ENCODE measurements at regions not wholly inside any gene's neighbourhood (a gene's known extent, or its start where the extent isn't known, plus 50 kb on each side); places are given as distances from the start of the nearest gene placed in this dataset.
"Not testable (repeated sequence)": the region's sequence is repeated elsewhere in the genome, so short reads cannot be mapped to it uniquely, and the experiment has no call there.

GRCh38 chr2:87189214-87189613, 167.6 kb upstream of the PLGLB1 start:
- ATAC-seq (ENCODE audit: insufficient read depth, low FRiP score); DNase-seq; H3K27ac ChIP-seq (ENCODE audit: low read depth in 1 of 2, low read length in 1 of 2); H3K36me3 ChIP-seq (ENCODE audit: control insufficient read depth in 4 of 4, insufficient read depth in 4 of 4, low read length in 4 of 4); H3K9ac ChIP-seq (ENCODE audit: insufficient read depth in 1 of 2, low read length in 2 of 2); H3K4me1 ChIP-seq (ENCODE audit: control insufficient read depth in 5 of 5, insufficient read depth in 5 of 5, low read length in 5 of 5); H3K27me3 ChIP-seq (ENCODE audit: control insufficient read depth in 3 of 3, insufficient read depth in 3 of 3, low read length in 2 of 3); H3K9me3 ChIP-seq (ENCODE audit: control insufficient read depth in 4 of 4, insufficient read depth in 3 of 4, low read length in 3 of 4); H3K4me3 ChIP-seq: not testable (repeated sequence)
- 86 to 100% methylated on average over 1 of the region's 3 CpGs for WGBS, 2 donors

GRCh38 chr2:87193336-87193735, 171.7 kb upstream of the PLGLB1 start:
- not testable (repeated sequence) for H3K27ac ChIP-seq (ENCODE audit: low read depth in 1 of 2, low read length in 1 of 2); ATAC-seq (ENCODE audit: insufficient read depth, low FRiP score); H3K9me3 ChIP-seq (ENCODE audit: control insufficient read depth in 4 of 4, insufficient read depth in 3 of 4, low read length in 3 of 4); DNase-seq; H3K4me1 ChIP-seq (ENCODE audit: control insufficient read depth in 5 of 5, insufficient read depth in 5 of 5, low read length in 5 of 5); H3K9ac ChIP-seq (ENCODE audit: insufficient read depth in 1 of 2, low read length in 2 of 2); H3K27me3 ChIP-seq (ENCODE audit: control insufficient read depth in 3 of 3, insufficient read depth in 3 of 3, low read length in 2 of 3); H3K36me3 ChIP-seq (ENCODE audit: control insufficient read depth in 4 of 4, insufficient read depth in 4 of 4, low read length in 4 of 4); H3K4me3 ChIP-seq
- WGBS, 2 donors, result 61 to 84% methylated on average over 1 to 2 of the region's 7 CpGs

- 73 to 95% methylated on average over 1 of the region's 2 CpGs for WGBS, 2 donors
- H3K4me1 ChIP-seq (ENCODE audit: control insufficient read depth in 5 of 5, insufficient read depth in 5 of 5, low read length in 5 of 5); H3K9me3 ChIP-seq (ENCODE audit: control insufficient read depth in 4 of 4, insufficient read depth in 3 of 4, low read length in 3 of 4); H3K4me3 ChIP-seq; H3K9ac ChIP-seq (ENCODE audit: insufficient read depth in 1 of 2, low read length in 2 of 2); DNase-seq; ATAC-seq (ENCODE audit: insufficient read depth, low FRiP score); H3K27me3 ChIP-seq (ENCODE audit: control insufficient read depth in 3 of 3, insufficient read depth in 3 of 3, low read length in 2 of 3); H3K36me3 ChIP-seq (ENCODE audit: control insufficient read depth in 4 of 4, insufficient read depth in 4 of 4, low read length in 4 of 4); H3K27ac ChIP-seq (ENCODE audit: low read depth in 1 of 2, low read length in 1 of 2): not testable (repeated sequence)
These were observed 172.8 kb upstream of the PLGLB1 start for GRCh38 chr2:87194254-87194999.

GRCh38 chr2:87196720-87197388, 175.2 kb upstream of the PLGLB1 start:
- not testable (repeated sequence) for H3K9me3 ChIP-seq (ENCODE audit: control insufficient read depth in 4 of 4, insufficient read depth in 3 of 4, low read length in 3 of 4); ATAC-seq (ENCODE audit: insufficient read depth, low FRiP score); H3K9ac ChIP-seq (ENCODE audit: insufficient read depth in 1 of 2, low read length in 2 of 2); H3K36me3 ChIP-seq (ENCODE audit: control insufficient read depth in 4 of 4, insufficient read depth in 4 of 4, low read length in 4 of 4); H3K27ac ChIP-seq (ENCODE audit: low read depth in 1 of 2, low read length in 1 of 2); H3K27me3 ChIP-seq (ENCODE audit: control insufficient read depth in 3 of 3, insufficient read depth in 3 of 3, low read length in 2 of 3); DNase-seq; H3K4me3 ChIP-seq; H3K4me1 ChIP-seq (ENCODE audit: control insufficient read depth in 5 of 5, insufficient read depth in 5 of 5, low read length in 5 of 5)
- WGBS, 2 donors, result 94 to 100% methylated on average over 1 to 2 of the region's 3 CpGs

GRCh38 chr2:87198422-87198821, 176.8 kb upstream of the PLGLB1 start:
- not testable (repeated sequence) for ATAC-seq (ENCODE audit: insufficient read depth, low FRiP score)

GRCh38 chr2:87199228-87199627, 177.6 kb upstream of the PLGLB1 start:
- not testable (repeated sequence) for H3K4me1 ChIP-seq (ENCODE audit: control insufficient read depth in 5 of 5, insufficient read depth in 5 of 5, low read length in 5 of 5); DNase-seq; H3K27ac ChIP-seq (ENCODE audit: low read depth in 1 of 2, low read length in 1 of 2); H3K27me3 ChIP-seq (ENCODE audit: control insufficient read depth in 3 of 3, insufficient read depth in 3 of 3, low read length in 2 of 3); H3K4me3 ChIP-seq; H3K36me3 ChIP-seq (ENCODE audit: control insufficient read depth in 4 of 4, insufficient read depth in 4 of 4, low read length in 4 of 4); H3K9ac ChIP-seq (ENCODE audit: insufficient read depth in 1 of 2, low read length in 2 of 2); H3K9me3 ChIP-seq (ENCODE audit: control insufficient read depth in 4 of 4, insufficient read depth in 3 of 4, low read length in 3 of 4); ATAC-seq (ENCODE audit: insufficient read depth, low FRiP score)
- 96% methylated on average over 3 of the region's 9 CpGs; no CpG with 5 or more reads in 1 of the 2 donors for WGBS, 2 donors

More at GRCh38 chr2:87198422-87198821, 176.8 kb upstream of the PLGLB1 start:
- H3K27ac ChIP-seq (ENCODE audit: low read depth in 1 of 2, low read length in 1 of 2); H3K36me3 ChIP-seq (ENCODE audit: control insufficient read depth in 4 of 4, insufficient read depth in 4 of 4, low read length in 4 of 4); H3K9ac ChIP-seq (ENCODE audit: insufficient read depth in 1 of 2, low read length in 2 of 2); H3K9me3 ChIP-seq (ENCODE audit: control insufficient read depth in 4 of 4, insufficient read depth in 3 of 4, low read length in 3 of 4); DNase-seq; H3K4me1 ChIP-seq (ENCODE audit: control insufficient read depth in 5 of 5, insufficient read depth in 5 of 5, low read length in 5 of 5); H3K4me3 ChIP-seq; H3K27me3 ChIP-seq (ENCODE audit: control insufficient read depth in 3 of 3, insufficient read depth in 3 of 3, low read length in 2 of 3): not testable (repeated sequence)
- 0 to 14% methylated on average over 1 to 2 of the region's 2 CpGs for WGBS, 2 donors

- H3K27me3 ChIP-seq (ENCODE audit: control insufficient read depth in 3 of 3, insufficient read depth in 3 of 3, low read length in 2 of 3); H3K4me1 ChIP-seq (ENCODE audit: control insufficient read depth in 5 of 5, insufficient read depth in 5 of 5, low read length in 5 of 5); H3K27ac ChIP-seq (ENCODE audit: low read depth in 1 of 2, low read length in 1 of 2); H3K4me3 ChIP-seq; DNase-seq; H3K36me3 ChIP-seq (ENCODE audit: control insufficient read depth in 4 of 4, insufficient read depth in 4 of 4, low read length in 4 of 4); ATAC-seq (ENCODE audit: insufficient read depth, low FRiP score); H3K9ac ChIP-seq (ENCODE audit: insufficient read depth in 1 of 2, low read length in 2 of 2): not testable (repeated sequence)
- WGBS, 2 donors, result 95 to 100% methylated on average over 3 to 8 of the region's 8 CpGs
- H3K9me3 ChIP-seq (ENCODE audit: control insufficient read depth in 4 of 4, insufficient read depth in 3 of 4, low read length in 3 of 4), result peaks cover 0 to 12% (median 1%) of the 10 kb centered on the region in 4 donors
These were observed 183.0 kb upstream of the PLGLB1 start for GRCh38 chr2:87204569-87205147.

- 80 to 88% methylated on average over 2 of the region's 3 CpGs for WGBS, 2 donors
- not testable (repeated sequence) for H3K27me3 ChIP-seq (ENCODE audit: control insufficient read depth in 3 of 3, insufficient read depth in 3 of 3, low read length in 2 of 3); H3K4me1 ChIP-seq (ENCODE audit: control insufficient read depth in 5 of 5, insufficient read depth in 5 of 5, low read length in 5 of 5); H3K4me3 ChIP-seq; H3K9me3 ChIP-seq (ENCODE audit: control insufficient read depth in 4 of 4, insufficient read depth in 3 of 4, low read length in 3 of 4); H3K9ac ChIP-seq (ENCODE audit: insufficient read depth in 1 of 2, low read length in 2 of 2); DNase-seq; ATAC-seq (ENCODE audit: insufficient read depth, low FRiP score); H3K27ac ChIP-seq (ENCODE audit: low read depth in 1 of 2, low read length in 1 of 2); H3K36me3 ChIP-seq (ENCODE audit: control insufficient read depth in 4 of 4, insufficient read depth in 4 of 4, low read length in 4 of 4)
These were observed 191.3 kb upstream of the PLGLB1 start for GRCh38 chr2:87212938-87213337.

All from lung (tissue), 9 donors.